H54 (cell line): ENCODE measurements at regions not wholly inside any gene's neighbourhood (a gene's known extent, or its start where the extent isn't known, plus 50 kb on each side); places are given as distances from the start of the nearest gene placed in this dataset.

ENCODE experiments used
- DNase-seq: peaks from one replicate; pipeline ENCODE4 v3.0.0; 2011; ENCODE audit warnings: low spot score, mixed read lengths; ENCODE audit not compliant: insufficient read length
- FAIRE-seq: peaks from 3 replicates; lab custom pipeline; 2011; peaks lifted over from hg19 to GRCh38; lab: Jason Lieb, UNC
- POLR2A ChIP-seq: IDR thresholded peaks from 2 replicates; pipeline ENCODE4 v1.6.1; 2011; ENCODE audit warnings: low read depth, mild to moderate bottlenecking, low read length

DNA sequence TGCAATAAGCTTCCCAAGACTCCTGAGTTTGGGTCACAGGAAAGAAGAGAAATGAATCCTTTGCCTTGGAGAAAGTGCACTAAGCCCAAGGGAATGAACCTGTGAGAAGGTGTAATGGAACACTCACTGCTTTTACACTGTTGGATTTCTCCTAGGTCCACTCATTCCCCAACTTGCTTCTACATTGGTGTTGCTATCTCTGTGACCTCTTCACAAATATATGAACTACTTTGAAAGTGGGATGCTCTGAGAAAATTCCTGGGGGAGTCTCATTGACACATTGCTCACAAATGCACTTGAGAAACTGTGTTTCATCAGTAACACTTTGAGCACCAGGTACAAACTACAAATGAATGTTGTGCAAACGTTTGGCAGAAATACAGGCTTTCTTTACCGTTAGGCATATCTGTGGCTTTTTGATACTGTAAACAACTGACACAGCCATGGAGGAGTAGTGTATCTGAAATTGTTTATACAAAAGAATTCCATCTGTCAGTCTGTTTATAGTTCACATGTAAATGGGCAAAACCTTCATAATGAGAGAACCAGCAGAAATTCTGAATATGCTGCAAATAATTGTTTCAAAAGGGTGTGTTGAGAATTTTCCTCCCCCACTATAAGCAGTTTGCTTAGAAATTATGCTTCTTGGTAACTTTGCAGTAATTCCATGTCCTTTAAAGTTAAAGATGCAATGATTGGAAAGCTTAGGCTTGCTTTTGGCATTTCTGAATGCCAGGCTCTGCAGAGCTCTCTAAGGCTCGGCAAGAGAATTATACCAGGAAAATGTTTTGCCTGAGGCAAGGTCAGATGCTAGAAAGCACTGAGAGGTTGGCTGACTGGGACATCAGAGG lies 348.5 kb upstream of the DDHD1 start:
- DNase-seq, result no peak
- no peak for FAIRE-seq
- no peak for TF ChIP-seq POLR2A

DNA sequence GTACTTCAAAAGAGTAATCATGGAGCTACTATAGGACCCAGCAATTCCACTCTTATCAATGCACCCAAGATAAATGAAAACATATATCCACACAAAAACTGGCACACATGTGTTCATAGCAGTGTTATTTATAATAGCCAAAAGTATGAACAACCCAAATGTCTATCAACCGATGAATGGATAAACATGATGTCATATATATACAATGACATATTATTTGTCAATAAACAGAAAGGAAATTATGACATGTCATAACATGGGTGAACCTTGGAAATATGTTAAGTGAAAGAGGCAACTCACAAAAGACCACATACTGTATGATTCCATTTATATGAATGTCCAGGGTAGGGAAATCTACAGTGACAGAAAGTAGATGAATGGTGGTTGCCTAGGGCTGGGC lies 347.1 kb upstream of the DDHD1 start:
- TF ChIP-seq POLR2A, result no peak
- FAIRE-seq (no peak), DNase-seq (no peak)

DNA sequence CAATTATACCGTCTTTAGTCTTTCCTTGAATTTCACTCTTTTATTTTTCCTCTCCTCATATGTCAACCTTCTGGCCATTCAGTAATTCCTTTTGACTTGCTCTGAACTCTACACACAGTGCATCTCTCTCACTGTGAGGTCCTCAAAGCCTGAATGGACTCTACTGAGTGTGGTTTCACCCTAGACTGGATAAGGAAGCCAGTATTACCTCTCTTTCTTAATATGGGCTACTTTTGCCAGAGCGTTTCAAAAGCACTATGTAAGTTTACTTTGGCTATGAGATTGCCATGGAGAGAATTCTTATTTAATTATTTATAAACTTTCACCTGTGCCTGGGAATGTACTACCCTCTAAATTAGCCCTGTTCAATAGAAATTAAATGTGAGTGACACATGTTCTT lies 343.5 kb upstream of the DDHD1 start:
- no peak for DNase-seq
- TF ChIP-seq POLR2A, result no peak
- no peak for FAIRE-seq

DNA sequence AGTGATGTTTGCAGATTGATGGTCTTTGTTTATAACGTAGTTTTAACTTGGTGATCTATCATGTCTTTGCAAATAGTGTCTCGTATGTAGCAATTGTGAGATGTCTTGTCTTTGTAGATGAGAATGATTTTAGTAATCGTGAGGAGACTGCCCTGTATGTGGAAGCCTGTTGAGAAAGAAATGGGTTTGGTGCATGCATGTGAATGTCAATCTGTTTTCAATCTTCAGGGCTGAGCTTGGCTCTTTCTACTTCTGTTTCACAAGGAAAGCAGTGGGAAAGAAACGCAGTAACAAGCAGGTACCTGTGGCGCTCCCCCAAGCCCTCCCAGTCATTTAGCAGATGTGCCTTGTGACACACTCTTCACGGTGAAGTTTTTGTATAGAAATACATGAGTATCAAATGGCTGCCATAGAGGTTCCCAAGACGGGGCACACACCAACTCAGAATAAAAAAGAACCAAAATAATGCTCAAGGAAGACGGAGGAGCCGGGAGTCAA lies 342.8 kb upstream of the DDHD1 start:
- no peak for DNase-seq
- no peak for FAIRE-seq
- TF ChIP-seq POLR2A, result no peak

DNA sequence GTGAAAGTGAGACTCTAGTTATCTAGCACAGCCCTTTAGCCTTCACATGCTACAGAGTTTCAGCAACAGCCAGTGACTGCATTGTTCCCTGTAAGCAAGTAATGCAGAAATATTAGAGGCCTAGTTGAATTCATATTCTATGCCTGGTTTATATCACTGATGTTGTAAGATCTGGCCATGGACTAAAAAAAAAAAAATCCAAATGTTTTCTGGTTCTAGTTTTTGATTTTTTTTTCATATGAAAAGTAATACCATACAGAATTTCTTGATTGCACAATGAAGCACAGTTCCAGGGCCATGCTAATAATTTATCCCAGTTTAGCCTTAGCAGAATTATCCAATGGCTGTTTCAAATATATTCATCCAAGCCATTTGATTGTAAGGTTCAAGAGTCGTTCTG lies 341.5 kb upstream of the DDHD1 start:
- FAIRE-seq, result no peak
- no peak for TF ChIP-seq POLR2A
- DNase-seq, result no peak

DNA sequence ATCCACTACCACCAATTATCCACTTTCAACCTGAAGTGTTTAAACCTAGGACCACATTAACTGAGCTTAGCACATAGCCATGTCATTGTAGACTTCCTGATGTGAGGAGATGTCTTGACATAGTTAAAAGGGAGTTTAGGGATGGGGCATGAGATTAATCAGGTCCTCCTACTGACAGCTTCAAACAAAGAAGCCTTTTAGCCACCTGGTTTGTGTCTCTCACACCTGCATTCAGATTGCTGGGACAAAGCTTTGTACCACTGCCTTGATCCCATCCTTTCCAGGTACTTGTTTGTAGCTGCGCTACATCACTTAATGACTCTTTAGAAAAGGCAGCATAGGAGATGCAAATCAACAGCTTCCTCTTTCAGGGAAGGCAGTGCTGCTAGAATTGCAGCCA lies 340.7 kb upstream of the DDHD1 start:
- FAIRE-seq, result no peak
- DNase-seq, result no peak

DNA sequence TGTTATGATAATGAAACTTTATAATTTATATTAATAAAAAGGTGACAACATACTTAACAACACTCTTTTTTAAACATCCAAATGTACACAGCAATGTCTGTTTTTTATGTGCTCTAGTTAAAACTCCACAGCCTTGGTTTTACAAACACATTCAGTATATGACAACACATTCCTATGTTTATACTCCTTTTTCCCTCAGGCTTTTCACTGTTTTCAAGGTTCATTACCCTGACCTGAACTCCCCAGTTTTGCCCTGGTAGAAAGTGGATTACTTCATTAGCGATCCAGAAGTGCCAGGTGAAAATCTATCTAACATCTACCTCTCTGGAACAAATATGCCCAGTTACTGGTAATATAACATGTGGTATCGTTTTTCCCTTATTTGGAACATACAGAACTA lies 340.2 kb upstream of the DDHD1 start:
- DNase-seq, result no peak
- FAIRE-seq, result no peak
- TF ChIP-seq POLR2A, result no peak

More for the DNA sequence above, 340.7 kb upstream of the DDHD1 start:
- no peak for TF ChIP-seq POLR2A

DNA sequence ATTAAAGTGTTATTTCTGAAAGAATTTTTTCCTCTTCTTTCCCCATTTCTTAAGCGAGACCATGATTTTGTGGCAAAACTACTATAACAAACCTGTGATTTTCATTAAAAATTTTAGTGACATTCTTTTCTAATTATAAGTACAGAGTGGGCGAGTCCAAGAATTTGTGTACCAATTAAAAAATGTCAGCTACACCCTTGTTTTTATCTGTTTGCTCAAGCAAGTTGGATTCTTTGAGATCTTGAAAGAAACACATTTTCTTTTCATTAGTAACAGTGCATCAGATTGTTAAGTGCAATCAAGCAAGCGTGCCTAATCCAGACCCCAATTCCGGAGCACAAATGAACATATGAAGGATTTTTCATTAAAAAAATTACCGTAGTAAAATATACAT lies 338.8 kb upstream of the DDHD1 start:
- TF ChIP-seq POLR2A, result no peak
- FAIRE-seq, result no peak
- no peak for DNase-seq

DNA sequence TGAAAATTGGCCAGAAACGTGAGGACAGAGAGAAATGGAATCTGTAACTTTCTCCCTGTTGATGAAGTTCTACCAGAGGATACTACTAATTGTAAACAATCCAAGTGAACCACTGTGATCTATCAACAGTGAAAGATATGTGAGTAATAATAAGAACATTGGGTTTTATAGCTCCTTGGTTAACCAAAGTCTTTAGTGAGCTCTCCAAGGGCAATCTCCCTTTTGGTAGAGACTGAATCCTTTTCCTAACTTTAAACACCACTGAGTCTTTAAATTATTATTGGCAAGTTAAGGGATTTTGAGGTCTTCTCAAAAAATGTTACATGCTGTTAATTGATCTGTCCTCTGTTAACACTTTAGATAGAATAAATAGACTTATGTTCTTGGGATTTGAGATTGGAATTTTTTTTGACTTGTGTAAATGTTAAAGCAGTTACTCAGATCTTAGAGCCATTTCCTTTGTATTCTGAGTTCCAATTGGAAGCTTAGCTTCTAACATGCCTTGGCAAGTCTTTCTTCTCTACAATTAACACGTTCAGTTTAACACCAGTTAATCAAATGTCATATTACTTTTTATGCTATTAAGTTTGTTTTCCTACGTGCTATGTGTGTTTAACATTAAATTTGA lies 338.2 kb upstream of the DDHD1 start:
- no peak for FAIRE-seq
- no peak for DNase-seq
- TF ChIP-seq POLR2A, result no peak

DNA sequence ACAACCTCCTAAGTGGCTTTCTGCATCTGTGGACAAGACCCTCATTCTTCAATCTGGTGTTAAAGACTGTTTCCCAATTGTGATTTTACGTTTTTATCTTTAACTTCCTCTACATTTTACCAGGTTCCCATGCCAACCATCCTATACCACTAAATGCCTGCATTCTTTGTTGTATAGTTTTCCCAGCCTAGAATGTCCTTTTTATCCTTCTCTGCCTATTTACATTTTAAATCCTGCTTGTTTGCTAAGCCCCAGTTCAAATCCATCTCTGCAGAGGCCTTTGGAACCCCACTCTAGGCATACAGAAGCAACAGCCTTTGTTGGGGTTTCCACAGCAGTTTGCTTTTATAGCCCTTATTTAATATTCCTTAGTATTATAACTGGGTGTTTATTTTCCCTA lies 325.1 kb upstream of the DDHD1 start:
- no peak for TF ChIP-seq POLR2A
- no peak for DNase-seq
- no peak for FAIRE-seq

DNA sequence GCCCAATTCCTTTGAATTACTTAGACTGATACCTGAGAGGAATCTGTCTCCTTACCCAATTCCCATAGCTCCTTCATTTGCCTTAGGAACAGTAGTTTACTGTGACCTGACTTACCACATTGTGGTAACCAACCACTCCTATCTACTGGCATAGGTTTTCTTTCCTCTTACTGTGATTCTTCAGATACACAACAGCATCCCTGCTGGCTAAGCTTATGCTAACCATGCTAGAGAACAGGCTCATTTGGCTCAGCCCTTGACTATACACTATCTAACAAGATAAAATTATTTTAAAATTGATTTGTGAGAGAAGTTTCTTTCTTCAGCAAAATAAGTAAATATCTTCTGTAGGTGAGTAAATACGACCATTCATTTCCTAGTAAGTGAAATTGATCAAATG lies 320.4 kb upstream of the DDHD1 start:
- TF ChIP-seq POLR2A, result no peak
- no peak for FAIRE-seq
- no peak for DNase-seq

DNA sequence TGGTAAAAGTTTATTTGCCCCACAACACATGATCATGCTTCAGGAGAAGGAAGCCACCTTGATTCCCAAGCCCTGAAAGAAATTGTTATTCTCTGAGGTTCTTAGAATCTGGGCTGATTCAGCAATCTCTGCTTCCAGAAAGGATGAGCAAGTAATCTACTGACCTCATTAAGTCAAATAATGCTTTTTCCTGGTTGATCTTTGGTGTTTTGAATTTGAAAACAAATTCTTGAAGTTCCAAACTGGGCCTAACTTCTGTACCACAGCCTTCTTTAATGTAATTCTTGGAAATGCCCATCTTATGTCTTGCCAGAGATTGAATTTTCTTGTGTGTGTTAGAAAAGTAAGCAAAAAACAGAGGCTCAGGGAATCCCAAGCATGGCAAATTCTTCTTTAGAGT lies 319.2 kb upstream of the DDHD1 start:
- FAIRE-seq (no peak), DNase-seq (no peak)
- no peak for TF ChIP-seq POLR2A

DNA sequence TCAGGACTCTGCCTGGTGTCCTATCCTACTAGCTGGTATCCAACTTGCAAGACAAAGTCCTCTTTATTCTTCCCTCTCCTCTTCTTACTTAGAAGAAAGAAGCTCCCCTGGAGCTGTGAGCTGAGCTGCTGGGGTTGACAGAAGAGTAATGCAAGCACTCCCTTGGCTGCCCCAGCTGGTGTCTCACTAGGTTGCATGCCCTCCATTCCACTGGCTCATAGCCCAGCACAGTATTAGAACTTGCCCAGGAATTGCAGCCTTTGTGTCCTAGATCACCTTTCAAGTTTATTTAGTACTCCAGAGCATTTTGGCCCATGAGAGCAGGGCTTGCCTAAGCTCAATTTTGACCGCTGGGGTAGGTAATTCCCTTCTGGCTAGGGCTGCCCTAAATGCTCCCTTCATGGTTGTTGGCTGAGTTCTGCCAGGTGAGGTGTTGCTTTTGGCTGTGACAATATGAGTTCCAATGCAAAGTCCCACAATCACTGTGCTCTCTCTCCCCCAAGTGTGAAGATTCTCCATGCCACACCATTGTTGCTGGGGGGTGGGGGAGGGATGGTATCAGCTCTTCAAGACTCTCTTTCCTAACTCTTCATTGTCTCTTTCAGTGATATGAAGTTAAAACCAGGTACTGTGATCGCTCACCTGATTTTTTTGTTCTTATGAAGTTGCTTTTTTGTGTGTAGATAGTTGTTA lies 317.4 kb upstream of the DDHD1 start:
- no peak for FAIRE-seq
- no peak for DNase-seq
- TF ChIP-seq POLR2A, result no peak

DNA sequence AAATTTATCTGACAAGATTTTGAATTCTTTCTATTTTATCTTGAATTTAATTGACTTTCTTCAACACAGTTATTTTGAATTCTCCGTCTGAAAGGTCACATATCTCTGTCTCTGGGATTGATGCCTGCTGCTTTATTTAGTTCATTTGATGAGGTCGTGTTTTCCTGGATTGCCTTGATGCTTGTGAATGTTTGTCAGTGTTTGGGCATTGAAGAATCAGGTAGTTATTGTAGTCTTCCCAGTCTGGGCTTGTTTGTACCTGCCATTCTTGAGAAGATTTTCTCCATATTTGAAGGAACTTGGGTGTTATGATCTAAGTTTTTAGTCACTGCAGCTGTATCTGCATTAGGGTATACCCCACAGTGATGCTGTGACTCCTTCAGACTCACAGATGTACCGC lies 315.8 kb upstream of the DDHD1 start:
- FAIRE-seq (no peak), DNase-seq (no peak)
- no peak for TF ChIP-seq POLR2A
